Common myeloid progenitor, CD34-positive (primary cell): ENCODE measurements at regions not wholly inside any gene's neighbourhood (a gene's known extent, or its start where the extent isn't known, plus 50 kb on each side); places are given as distances from the start of the nearest gene placed in this dataset.
A peak's percentile ranks its signal among the peaks of the same experiment; 100 is the strongest.

Experiments
- CTCF ChIA-PET: fragments of 350-600 bp; sonication (Branson Sonifier 250); formaldehyde crosslinking; loops from one replicate; lab custom pipeline; 2021; ENCODE audit warnings: antibody characterized with exemption; lab: Charles Lee
- POLR2A ChIA-PET: fragments of 350-600 bp; sonication (Branson Sonifier 250); formaldehyde crosslinking; loops from one replicate; lab custom pipeline; 2021; ENCODE audit warnings: antibody characterized with exemption; lab: Charles Lee
- DNase-seq, 3 donors: peaks; one replicate each; pipeline versions ENCODE4 v3.0.0 to v3.0.0-alpha.2; 2013
- H3K27ac ChIP-seq, 2 experiments: 1 replicate in 1 of 2; 2 replicates in 1 of 2; pipeline ENCODE4 v1.7.0; 2013; ENCODE audit warnings: inconsistent platforms in 2 of 2, low read length in 2 of 2, mild to moderate bottlenecking in 2 of 2, low read depth in 1 of 2, moderate library complexity in 1 of 2; ENCODE audit not compliant: severe bottlenecking in 2 of 2, insufficient read depth in 1 of 2, poor library complexity in 1 of 2
- H3K27me3 ChIP-seq, 5 experiments: replicated peaks in 2 of 5; 1 replicate in 3 of 5; 2 replicates in 2 of 5; pipeline versions ENCODE4 v1.6.1 to v1.7.0; 2013; ENCODE audit warnings: low read length in 4 of 5, mild to moderate bottlenecking in 2 of 5, moderate library complexity in 2 of 5, inconsistent platforms in 1 of 5; ENCODE audit not compliant: insufficient read depth in 5 of 5, control insufficient read depth in 4 of 5
- H3K36me3 ChIP-seq, 4 experiments: 1 replicate in 2 of 4; 2 replicates in 2 of 4; pipeline versions ENCODE4 v1.6.1 to v1.7.0; 2013; ENCODE audit warnings: low read length in 3 of 4, control low read depth in 1 of 4, mild to moderate bottlenecking in 1 of 4; ENCODE audit not compliant: control insufficient read depth in 4 of 4, insufficient read depth in 4 of 4
- H3K4me1 ChIP-seq, 4 experiments: 1 replicate in 3 of 4; 2 replicates in 1 of 4; pipeline versions ENCODE4 v1.6.1 to v1.7.1; 2013; ENCODE audit warnings: low read length in 3 of 4, mild to moderate bottlenecking in 3 of 4, control low read depth in 1 of 4, inconsistent platforms in 1 of 4, moderate library complexity in 1 of 4; ENCODE audit not compliant: control insufficient read depth in 4 of 4, insufficient read depth in 4 of 4; ENCODE audit errors: control extremely low read depth in 1 of 4
- H3K4me3 ChIP-seq, 7 experiments: 1 replicate in 4 of 7; 2 replicates in 3 of 7; pipeline versions ENCODE4 v1.5.1 to v1.7.0; 2013; ENCODE audit warnings: mild to moderate bottlenecking in 7 of 7, low read length in 6 of 7, moderate library complexity in 6 of 7, inconsistent platforms in 2 of 7, low read depth in 2 of 7, control low read depth in 1 of 7; ENCODE audit not compliant: insufficient read depth in 4 of 7, control insufficient read depth in 1 of 7; ENCODE audit errors: extremely low read depth in 1 of 7
- H3K9me3 ChIP-seq, 5 experiments: 1 replicate in 4 of 5; 2 replicates in 1 of 5; pipeline versions ENCODE4 v1.6.1 to v1.7.1; 2013; ENCODE audit warnings: low read length in 4 of 5, mild to moderate bottlenecking in 2 of 5, inconsistent platforms in 1 of 5, low read depth in 1 of 5, moderate library complexity in 1 of 5; ENCODE audit not compliant: control insufficient read depth in 4 of 5, insufficient read depth in 2 of 5; ENCODE audit errors: control extremely low read depth in 1 of 5
- WGBS: methylation state at CpG from one replicate; pipeline ENCODE4 v1.1.5; 2013; ENCODE audit not compliant: insufficient coverage; 5-methylcytosine and 5-hydroxymethylcytosine counted together

DNA sequence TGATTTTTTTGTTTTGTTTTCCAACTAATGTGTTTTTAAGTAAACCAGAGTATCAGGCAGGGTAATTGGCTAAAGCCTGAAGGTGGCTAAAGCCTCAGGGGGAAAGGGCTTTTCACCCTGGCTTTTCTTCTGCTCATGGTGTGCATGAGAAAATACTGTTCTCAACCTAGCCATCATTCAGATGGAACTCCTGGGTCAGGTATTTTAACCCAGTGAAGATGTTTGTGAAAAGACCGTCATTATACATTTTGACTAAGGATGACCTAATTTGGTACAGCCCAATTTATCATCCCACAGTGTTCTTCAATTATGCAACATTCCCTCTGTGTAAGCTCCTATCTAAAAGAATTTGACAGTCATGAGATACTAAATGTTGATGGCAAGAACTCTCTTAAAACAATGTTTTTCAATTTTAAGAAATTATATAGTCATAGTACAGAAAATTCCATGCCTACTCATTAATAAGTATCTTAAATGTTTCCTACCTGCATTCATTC is 209.5 kb upstream of the TARS1 start:
- H3K27ac ChIP-seq = peak overlapping the region in 1 of 2 experiments; percentile 85
- DNase-seq = no peak
- H3K4me1 ChIP-seq = peaks cover 25 to 62% (median 28%) of the 10 kb centered on the region in 4 experiments
- H3K27me3 ChIP-seq = no peaks in the 10 kb centered on the region
- H3K36me3 ChIP-seq = no peaks in the 10 kb centered on the region
- no CpG with 5 or more reads among the region's 1 CpG for WGBS
- peaks cover 0 to under 1% (median 0%) of the 10 kb centered on the region in 5 experiments for H3K9me3 ChIP-seq
- peak overlapping the region in 4 of 7 experiments; percentile 32 to 62 (median 44) for H3K4me3 ChIP-seq
- ChIA-PET POLR2A (no interaction called here), CTCF (no interaction called here)

GRCh38 chr5:33231935-33232334 is 208.8 kb upstream of the TARS1 start:
- peaks cover 28 to 64% (median 31%) of the 10 kb centered on the region in 4 experiments for H3K4me1 ChIP-seq
- H3K27ac ChIP-seq = peak overlapping the region in 1 of 2 experiments; percentile 85
- no peak for DNase-seq
- ChIA-PET POLR2A (interaction anchor here (0.6 kb wide), 1 partner anchor 19 kb away, joined by 6 read pairs; no protein-coding TSS in a partner anchor), CTCF (no interaction called here)
- no peaks in the 10 kb centered on the region for H3K36me3 ChIP-seq
- no peaks in the 10 kb centered on the region for H3K27me3 ChIP-seq
- H3K9me3 ChIP-seq = no peaks in the 10 kb centered on the region
- 7% methylated on average over 2 of the region's 4 CpGs for WGBS
- peak overlapping the region in 1 of 7 experiments; percentile 21 for H3K4me3 ChIP-seq

GRCh38 chr5:33232731-33233505 is 207.8 kb upstream of the TARS1 start:
- Histone ChIP-seq H3K36me3 (no peaks in the 10 kb centered on the region), H3K9me3 (no peaks in the 10 kb centered on the region), H3K4me3 (peak overlapping the region in 1 of 7 experiments; percentile 3), H3K27ac (peak overlapping the region; percentile 39 to 67), H3K4me1 (peaks cover 31 to 73% (median 35%) of the 10 kb centered on the region in 4 experiments), H3K27me3 (no peaks in the 10 kb centered on the region)
- POLR2A ChIA-PET = no interaction called here
- no CpG with 5 or more reads among the region's 3 CpGs for WGBS
- DNase-seq = peak in 2 of 3 donors; percentile 48 to 64
- CTCF ChIA-PET = interaction anchor here (1.0 kb wide), 1 partner anchor 15 kb away, joined by 4 read pairs; no protein-coding TSS in a partner anchor

DNA sequence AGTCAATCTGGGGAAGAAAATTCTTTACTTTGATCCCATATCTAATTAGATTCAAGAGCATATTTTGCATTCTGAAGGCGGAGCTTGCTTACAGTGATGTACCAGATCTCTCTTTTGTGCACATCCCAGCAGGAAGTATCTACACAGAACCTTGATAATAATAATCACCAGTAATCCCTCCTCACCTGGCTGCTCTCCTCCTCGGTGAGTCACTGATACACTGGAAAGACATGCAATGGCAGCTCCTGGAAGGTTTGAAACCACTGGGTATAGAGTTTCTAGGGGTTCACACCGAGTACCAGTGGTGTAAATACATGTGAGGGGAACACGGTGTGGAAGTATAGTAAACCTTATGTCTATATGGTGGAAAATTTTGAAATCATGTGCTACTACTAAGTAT is 205.5 kb upstream of the TARS1 start:
- Histone ChIP-seq H3K27me3 (no peaks in the 10 kb centered on the region), H3K4me1 (peaks cover 40 to 79% (median 49%) of the 10 kb centered on the region in 4 experiments), H3K36me3 (no peaks in the 10 kb centered on the region), H3K4me3 (no peak overlapping the region), H3K27ac (no peak overlapping the region), H3K9me3 (no peaks in the 10 kb centered on the region)
- DNase-seq = no peak
- CTCF ChIA-PET = no interaction called here
- POLR2A ChIA-PET = no interaction called here
- no CpG with 5 or more reads among the region's 4 CpGs for WGBS

DNA sequence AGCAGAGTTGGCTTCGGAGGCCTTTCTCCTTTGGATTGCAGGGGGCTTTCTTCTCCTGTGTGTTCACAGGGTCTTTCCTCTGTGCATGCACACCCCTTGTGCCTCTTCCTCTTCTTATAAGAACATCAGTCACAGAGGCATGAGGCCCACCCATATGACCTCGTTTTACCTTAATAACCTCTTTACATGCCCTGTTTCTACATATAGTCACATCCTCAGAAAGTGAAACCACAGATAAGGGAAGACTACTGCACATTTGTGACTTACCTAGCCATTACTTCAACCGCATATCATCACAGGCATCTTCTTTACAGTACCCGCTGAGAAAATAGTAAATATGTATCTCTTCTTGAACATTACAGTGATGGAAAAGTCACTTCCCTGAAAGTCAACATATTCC is 204.9 kb upstream of the TARS1 start:
- H3K36me3 ChIP-seq = no peaks in the 10 kb centered on the region
- H3K27ac ChIP-seq = no peak overlapping the region
- POLR2A ChIA-PET = no interaction called here
- H3K4me3 ChIP-seq = peak overlapping the region in 1 of 7 experiments; percentile 11
- CTCF ChIA-PET = no interaction called here
- H3K9me3 ChIP-seq = no peaks in the 10 kb centered on the region
- peaks cover 44 to 78% (median 52%) of the 10 kb centered on the region in 4 experiments for H3K4me1 ChIP-seq
- 42% methylated on average over 2 of the region's 4 CpGs for WGBS
- DNase-seq = peak in 1 of 3 donors; percentile 34
- H3K27me3 ChIP-seq = no peaks in the 10 kb centered on the region

GRCh38 chr5:33237471-33237870 is 203.3 kb upstream of the TARS1 start:
- ChIA-PET POLR2A (no interaction called here), CTCF (interaction anchor here (1.8 kb wide), 1 partner anchor 24 kb away, joined by 5 read pairs; no protein-coding TSS in a partner anchor)
- peaks cover 56 to 83% (median 64%) of the 10 kb centered on the region in 4 experiments for H3K4me1 ChIP-seq
- H3K27ac ChIP-seq = no peak overlapping the region
- H3K27me3 ChIP-seq = no peaks in the 10 kb centered on the region
- no peaks in the 10 kb centered on the region for H3K9me3 ChIP-seq
- no peak overlapping the region for H3K4me3 ChIP-seq
- H3K36me3 ChIP-seq = no peaks in the 10 kb centered on the region
- no peak for DNase-seq
